HepG2 (cell line): ENCODE measurements at regions not wholly inside any gene's neighbourhood (a gene's known extent, or its start where the extent isn't known, plus 50 kb on each side); places are given as distances from the start of the nearest gene placed in this dataset.

Experiments used
- CEBPB ChIP-seq: IDR thresholded peaks from 2 replicates; pipeline ENCODE4 v1.6.1; 2011; ENCODE audit warnings: low read depth, low read length, improper control_type of control experiment, borderline replicate concordance
- POLR2A ChIP-seq, 2 experiments: IDR thresholded peaks; 2 replicates each; pipeline ENCODE4 v1.6.1; 2011; ENCODE audit warnings: low read depth in 2 of 2, low read length in 2 of 2, mild to moderate bottlenecking in 1 of 2, moderate library complexity in 1 of 2; ENCODE audit not compliant: insufficient read depth in 1 of 2
- RAD51 ChIP-seq: fragments of 450-650 bp; IDR thresholded peaks from 2 replicates; pipeline ENCODE4 v1.6.1; 2016; ENCODE audit warnings: borderline replicate concordance

DNA sequence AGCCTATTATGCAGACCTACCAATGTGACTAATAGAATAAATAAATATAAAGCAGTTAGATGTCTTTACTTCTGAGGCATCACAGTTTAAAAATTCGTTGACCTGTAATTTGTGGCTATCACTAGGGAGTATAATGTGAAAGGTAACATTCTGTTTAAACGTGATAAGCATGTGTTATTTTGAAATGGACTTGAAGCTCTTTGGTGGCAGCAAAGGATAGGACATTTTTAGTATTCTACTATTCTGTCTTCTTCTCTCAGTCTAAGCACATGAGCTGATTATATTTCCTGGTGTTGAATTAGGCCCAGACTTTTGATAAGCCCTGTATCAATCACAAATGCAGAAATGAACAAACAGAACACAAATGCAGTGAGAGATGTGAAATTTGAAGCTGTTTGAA is 974.0 kb upstream of the CDH10 start:
- TF ChIP-seq RAD51 (no peak), CEBPB (no peak), POLR2A (IDR thresholded peaks at IDR 0.05; ENCODE audit: insufficient read depth in 1 of 2, low read depth in 2 of 2, low read length in 2 of 2) (no peak)
